Hepatocyte (in vitro differentiated cells): ENCODE measurements at regions not wholly inside any gene's neighbourhood (a gene's known extent, or its start where the extent isn't known, plus 50 kb on each side); places are given as distances from the start of the nearest gene placed in this dataset.

Source experiments
- CTCF ChIP-seq: fragments of 200-600 bp; sonication (generic); IDR thresholded peaks from 2 replicates; pipeline ENCODE4 v1.5.1; 2016; ENCODE audit warnings: antibody characterized with exemption, mild to moderate bottlenecking; ENCODE audit not compliant: poor library complexity
- EZH2phosphoT487 ChIP-seq: fragments of 200-600 bp; sonication (generic); IDR thresholded peaks from one replicate; pipeline ENCODE4 v1.6.1; 2018; ENCODE audit warnings: antibody characterized with exemption, mild to moderate bottlenecking, low read depth, moderate library complexity; ENCODE audit not compliant: unreplicated experiment, severe bottlenecking

GRCh38 chr5:43852279-43852678 lies 249.3 kb downstream of the NNT start:
- TF ChIP-seq CTCF (no peak), EZH2phosphoT487 (no peak)
